ENCODE measurements at regions not wholly inside any gene's neighbourhood (a gene's known extent, or its start where the extent isn't known, plus 50 kb on each side); places are given as distances from the start of the nearest gene placed in this dataset.
"Not testable (repeated sequence)": the region's sequence is repeated elsewhere in the genome, so short reads cannot be mapped to it uniquely, and the experiment has no call there.

- peak; percentile 33 for DNase-seq
Measured at GRCh38 chr4:147104768-147105167, 159.1 kb upstream of the TTC29 start.

DNA sequence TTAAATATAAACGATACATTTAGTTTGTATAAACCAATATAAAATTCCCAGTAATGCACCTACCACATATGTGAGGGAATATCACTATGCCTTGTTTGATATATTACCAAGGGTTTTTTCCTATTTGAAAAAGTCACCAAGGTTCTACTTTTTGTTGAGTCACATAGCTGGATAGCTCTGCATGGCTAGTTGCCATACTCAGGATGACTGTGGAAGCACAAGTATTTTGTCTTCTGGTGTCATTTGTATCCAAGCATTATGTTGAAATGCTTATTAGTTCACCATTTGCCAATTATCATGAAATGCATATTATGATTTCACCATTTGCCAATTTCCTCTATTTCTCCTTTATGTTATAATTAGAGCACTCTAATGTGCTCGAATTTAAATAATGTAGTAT is 162.7 kb upstream of the TTC29 start:
- no peak for DNase-seq

DNA sequence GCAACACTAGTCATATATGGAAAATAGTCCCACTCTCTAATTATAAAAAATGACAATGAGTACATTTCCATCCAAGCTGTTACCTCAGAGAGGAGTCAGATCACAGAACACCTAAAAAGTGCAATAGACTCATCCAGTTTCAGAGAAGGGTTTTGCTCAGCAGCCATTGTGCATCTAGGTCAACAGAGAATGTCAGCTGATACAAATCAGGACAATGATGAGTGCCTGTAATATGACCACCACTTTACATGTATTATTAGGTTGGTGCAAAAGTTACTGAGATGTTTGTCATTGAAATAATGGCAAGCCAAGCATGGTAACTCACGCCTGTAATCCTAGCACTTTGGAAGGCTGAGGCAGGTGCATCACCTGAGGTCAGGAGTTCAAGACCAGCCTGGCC is 164.1 kb upstream of the TTC29 start:
- no peak for DNase-seq

- DNase-seq = no peak
Measured at GRCh38 chr4:147110473-147111367, 165.1 kb upstream of the TTC29 start.

- not testable (repeated sequence) for DNase-seq
Measured at GRCh38 chr4:147112196-147112595, 166.5 kb upstream of the TTC29 start.

GRCh38 chr4:147117431-147117830 is 171.8 kb upstream of the TTC29 start:
- DNase-seq = no peak

- no peak for DNase-seq
Measured at GRCh38 chr4:147118528-147118927, 172.9 kb upstream of the TTC29 start.

- no peak for DNase-seq
Measured at GRCh38 chr4:147122685-147123084, 177.0 kb upstream of the TTC29 start.

GRCh38 chr4:147123146-147123545 is 177.5 kb upstream of the TTC29 start:
- no peak for DNase-seq

DNA sequence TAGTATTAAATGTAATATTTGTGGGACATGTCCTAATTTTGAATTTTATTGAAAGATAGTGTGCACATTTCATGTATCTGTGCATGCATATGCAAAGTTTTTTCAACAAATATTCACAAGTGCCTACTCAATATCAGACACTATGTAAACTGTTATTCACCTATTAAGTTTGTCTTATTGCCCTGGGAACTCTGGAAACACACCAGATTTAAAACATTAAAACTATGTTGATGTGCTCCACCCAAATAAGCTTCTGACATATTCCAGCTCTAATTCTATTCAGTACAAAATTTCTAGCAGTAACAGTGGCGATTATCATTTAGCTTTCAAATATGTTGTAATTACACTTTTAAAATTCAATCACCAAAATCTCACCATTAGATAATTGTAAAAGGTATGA is 183.1 kb upstream of the TTC29 start:
- DNase-seq = no peak

GRCh38 chr4:147129687-147130086 is 184.0 kb upstream of the TTC29 start:
- DNase-seq = no peak

DNA sequence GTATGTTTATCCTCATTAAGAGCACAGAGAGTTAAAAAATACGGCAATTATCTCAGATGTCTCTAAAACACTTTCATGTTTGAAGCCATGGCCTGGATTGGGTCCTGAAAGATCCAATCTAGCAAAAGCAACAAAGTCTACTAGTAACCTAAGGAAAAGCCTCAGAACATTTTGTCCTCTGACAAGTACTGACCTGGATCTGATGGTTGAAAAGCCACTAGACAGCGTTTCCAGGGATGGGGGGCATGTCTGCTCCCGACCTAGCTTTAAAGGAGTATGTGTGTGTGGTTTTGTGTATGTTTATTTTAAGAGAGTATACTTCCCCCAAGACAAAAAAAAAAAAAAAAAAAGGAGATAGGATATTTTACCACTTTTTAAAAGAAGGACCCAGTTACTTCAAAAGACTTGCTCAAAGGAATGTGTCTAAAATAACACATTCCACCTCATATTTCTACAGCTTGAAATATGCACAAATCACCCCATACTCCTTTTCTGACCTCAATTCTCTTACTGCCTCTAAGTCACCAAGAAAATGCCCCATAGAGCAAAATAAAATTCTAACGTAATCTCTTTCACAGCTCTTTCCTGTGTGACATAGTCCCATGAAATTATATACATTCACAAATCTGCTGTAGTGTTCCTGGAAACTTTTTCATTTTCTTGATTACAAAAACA is 189.0 kb upstream of the TTC29 start:
- no peak for DNase-seq

- DNase-seq = no peak
Measured at GRCh38 chr4:147136310-147136709, 190.6 kb upstream of the TTC29 start.

- DNase-seq = no peak
Measured at GRCh38 chr4:147136751-147137150, 191.1 kb upstream of the TTC29 start.

- DNase-seq = no peak
Measured at GRCh38 chr4:147137280-147137679, 191.6 kb upstream of the TTC29 start.

DNA sequence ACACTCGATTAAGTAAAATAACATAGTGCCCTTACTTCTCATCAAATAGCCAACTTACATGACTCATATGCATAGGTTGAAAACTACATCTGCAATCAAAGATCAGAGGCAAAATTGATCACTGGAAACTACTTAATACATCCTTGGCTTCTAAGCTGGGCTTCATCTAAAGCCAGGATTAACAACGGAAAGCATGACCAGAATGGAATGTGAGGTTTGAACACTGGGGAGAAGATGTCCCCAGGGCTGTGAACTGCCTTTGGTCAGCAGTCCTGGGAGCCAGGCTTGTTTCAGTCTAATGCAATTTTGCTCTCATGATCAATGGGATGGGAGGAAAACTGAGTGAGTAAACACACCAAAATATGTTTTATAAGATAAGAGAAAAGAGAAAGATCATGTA is 192.5 kb upstream of the TTC29 start:
- no peak for DNase-seq

- DNase-seq = no peak
Measured at GRCh38 chr4:147139455-147140198, 194.0 kb upstream of the TTC29 start.

- DNase-seq = no peak
Measured at GRCh38 chr4:147151763-147152162, 206.1 kb upstream of the TTC29 start.

GRCh38 chr4:147157860-147158701 is 212.4 kb upstream of the TTC29 start:
- peak; percentile 62 for DNase-seq

GRCh38 chr4:147160908-147161513 is 215.3 kb upstream of the TTC29 start:
- DNase-seq = no peak

DNA sequence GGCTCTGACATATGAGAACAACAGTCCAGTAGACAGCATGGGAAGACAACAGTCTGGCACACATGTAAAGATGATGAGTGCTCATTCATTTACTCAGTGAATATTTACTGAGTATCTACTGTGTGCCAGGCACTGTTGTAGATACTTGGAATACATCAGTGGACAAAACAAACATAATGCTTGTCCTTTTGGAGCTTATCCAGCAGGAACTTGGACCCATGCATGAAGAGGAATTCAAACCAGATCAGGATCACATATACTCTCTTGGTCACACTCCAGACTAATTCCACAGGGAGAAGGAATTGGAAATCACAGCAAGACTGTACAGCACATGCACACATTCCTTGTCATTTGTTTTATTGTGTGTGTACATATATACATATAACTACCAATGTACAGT is 217.6 kb upstream of the TTC29 start:
- no peak for DNase-seq

GRCh38 chr4:147168200-147168599 is 222.5 kb upstream of the TTC29 start:
- not testable (repeated sequence) for DNase-seq

Measured in left hindlimb (tissue), 1 donor.